Mesothelial cell of epicardium (in vitro differentiated cells): ENCODE measurements at regions not wholly inside any gene's neighbourhood (a gene's known extent, or its start where the extent isn't known, plus 50 kb on each side); places are given as distances from the start of the nearest gene placed in this dataset.

Experiments
- DNase-seq, 2 experiments: peaks; one replicate each; pipeline ENCODE4 v3.0.0; 2021; ENCODE audit warnings: low spot score in 2 of 2; ENCODE audit not compliant: unreplicated experiment in 2 of 2
- H3K27ac Mint-ChIP-seq: 2 replicates; pipeline ENCODE4 v1.8.0; 2021; ENCODE audit warnings: mixed read lengths
- H3K27me3 Mint-ChIP-seq: 2 replicates; pipeline ENCODE4 v1.8.0; 2021; ENCODE audit warnings: low read depth, mixed read lengths
- H3K36me3 Mint-ChIP-seq: 2 replicates; pipeline ENCODE4 v1.8.0; 2021; ENCODE audit warnings: mixed read lengths
- H3K4me1 Mint-ChIP-seq: 2 replicates; pipeline ENCODE4 v1.8.0; 2021; ENCODE audit warnings: mixed read lengths
- H3K4me3 Mint-ChIP-seq: 2 replicates; pipeline ENCODE4 v1.8.0; 2021; ENCODE audit warnings: mild to moderate bottlenecking, moderate library complexity, mixed read lengths
- H3K9me3 Mint-ChIP-seq: 2 replicates; pipeline ENCODE4 v1.8.0; 2021; ENCODE audit warnings: mixed read lengths
- CTCF ChIP-seq: fragments of 200-600 bp; sonication (generic); IDR thresholded peaks from one replicate; pipeline ENCODE4 v1.5.0; 2021; ENCODE audit warnings: antibody characterized with exemption; ENCODE audit not compliant: unreplicated experiment

- Mint-ChIP-seq H3K9me3 (no peaks in the 10 kb centered on the region), H3K4me3 (no peak overlapping the region), H3K36me3 (no peaks in the 10 kb centered on the region), H3K4me1 (peaks cover 26% of the 10 kb centered on the region), H3K27ac (peak overlapping the region; percentile 79), H3K27me3 (no peaks in the 10 kb centered on the region)
- no peak for DNase-seq
- TF ChIP-seq CTCF: no peak
Observed at GRCh38 chr7:79529214-79529880, 75.9 kb upstream of the MAGI2 start.

GRCh38 chr7:79528421-79528820, 75.0 kb upstream of the MAGI2 start:
- no peak for TF ChIP-seq CTCF
- peak overlapping the region; percentile 68 for H3K27ac Mint-ChIP-seq
- H3K4me1 Mint-ChIP-seq: peaks cover 31% of the 10 kb centered on the region
- DNase-seq: no peak
- H3K36me3 Mint-ChIP-seq: no peaks in the 10 kb centered on the region
- H3K9me3 Mint-ChIP-seq: no peaks in the 10 kb centered on the region
- no peak overlapping the region for H3K4me3 Mint-ChIP-seq
- no peaks in the 10 kb centered on the region for H3K27me3 Mint-ChIP-seq

- Mint-ChIP-seq H3K4me3 (no peak overlapping the region), H3K27ac (no peak overlapping the region), H3K36me3 (no peaks in the 10 kb centered on the region), H3K27me3 (no peaks in the 10 kb centered on the region), H3K4me1 (peaks cover 24% of the 10 kb centered on the region), H3K9me3 (no peaks in the 10 kb centered on the region)
- DNase-seq: no peak
- no peak for TF ChIP-seq CTCF
Observed at GRCh38 chr7:79524048-79524447, 70.6 kb upstream of the MAGI2 start.

- Mint-ChIP-seq H3K4me1 (peaks cover 17% of the 10 kb centered on the region), H3K27me3 (no peaks in the 10 kb centered on the region), H3K36me3 (no peaks in the 10 kb centered on the region), H3K9me3 (no peaks in the 10 kb centered on the region), H3K27ac (no peak overlapping the region), H3K4me3 (no peak overlapping the region)
- DNase-seq: no peak
- TF ChIP-seq CTCF: no peak
Observed at GRCh38 chr7:79523436-79523835, 70.0 kb upstream of the MAGI2 start.

- Mint-ChIP-seq H3K9me3 (no peaks in the 10 kb centered on the region), H3K36me3 (no peaks in the 10 kb centered on the region), H3K4me3 (no peak overlapping the region), H3K27me3 (no peaks in the 10 kb centered on the region), H3K27ac (no peak overlapping the region), H3K4me1 (peaks cover 9% of the 10 kb centered on the region)
- no peak for DNase-seq
- no peak for TF ChIP-seq CTCF
Observed at GRCh38 chr7:79520543-79520942, 67.1 kb upstream of the MAGI2 start.

GRCh38 chr7:79515358-79515757, 61.9 kb upstream of the MAGI2 start:
- no peak for TF ChIP-seq CTCF
- no peak overlapping the region for H3K27ac Mint-ChIP-seq
- no peak for DNase-seq

More at GRCh38 chr7:79515358-79515757, 61.9 kb upstream of the MAGI2 start:
- H3K9me3 Mint-ChIP-seq: peaks cover 3% of the 10 kb centered on the region
- no peaks in the 10 kb centered on the region for H3K36me3 Mint-ChIP-seq
- H3K4me1 Mint-ChIP-seq: peaks cover 2% of the 10 kb centered on the region
- H3K4me3 Mint-ChIP-seq: no peak overlapping the region
- no peaks in the 10 kb centered on the region for H3K27me3 Mint-ChIP-seq
